ENCODE measurements at regions not wholly inside any gene's neighbourhood (a gene's known extent, or its start where the extent isn't known, plus 50 kb on each side); places are given as distances from the start of the nearest gene placed in this dataset.
"Not testable (repeated sequence)": the region's sequence is repeated elsewhere in the genome, so short reads cannot be mapped to it uniquely, and the experiment has no call there.

- intact Hi-C loops (cut with DNase I), result no loop called here
- H3K4me1 ChIP-seq, result no peaks in the 10 kb centered on the region
- no peak for TF ChIP-seq CTCF (IDR thresholded peaks at IDR 0.05)
- peak in 1 of 2 donors; percentile 25 for DNase-seq (ENCODE audit: low spot score in 2 of 2)
- H3K4me3 ChIP-seq, result no peak overlapping the region
- H3K27ac ChIP-seq, result no peak overlapping the region
- H3K36me3 ChIP-seq, result no peaks in the 10 kb centered on the region
- H3K27me3 ChIP-seq, result no peaks in the 10 kb centered on the region
- H3K9me3 ChIP-seq, result no peaks in the 10 kb centered on the region
These were observed 62.7 kb upstream of the UNC5A start for GRCh38 chr5:176747670-176748072.

- intact Hi-C loops (cut with DNase I), result no loop called here
- Histone ChIP-seq H3K4me1 (no peaks in the 10 kb centered on the region), H3K27me3 (no peaks in the 10 kb centered on the region), H3K27ac (no peak overlapping the region), H3K9me3 (no peaks in the 10 kb centered on the region), H3K36me3 (no peaks in the 10 kb centered on the region), H3K4me3 (no peak overlapping the region)
- TF ChIP-seq CTCF (IDR thresholded peaks at IDR 0.05), result no peak
- DNase-seq (ENCODE audit: low spot score in 2 of 2), result peak in 1 of 2 donors; percentile 33
These were observed 62.0 kb upstream of the UNC5A start for GRCh38 chr5:176748073-176748966.

GRCh38 chr5:176748967-176749935 lies 61.1 kb upstream of the UNC5A start:
- intact Hi-C loops (cut with DNase I), result no loop called here
- DNase-seq (ENCODE audit: low spot score in 2 of 2), result peak in 1 of 2 donors; percentile 43
- no peak for TF ChIP-seq CTCF (IDR thresholded peaks at IDR 0.05)
- no peaks in the 10 kb centered on the region for H3K9me3 ChIP-seq
- no peak overlapping the region for H3K4me3 ChIP-seq
- no peaks in the 10 kb centered on the region for H3K36me3 ChIP-seq
- H3K27ac ChIP-seq, result no peak overlapping the region
- H3K27me3 ChIP-seq, result no peaks in the 10 kb centered on the region
- no peaks in the 10 kb centered on the region for H3K4me1 ChIP-seq

- Histone ChIP-seq H3K27me3 (no peaks in the 10 kb centered on the region), H3K4me1 (no peaks in the 10 kb centered on the region), H3K4me3 (no peak overlapping the region), H3K27ac (no peak overlapping the region), H3K9me3 (no peaks in the 10 kb centered on the region), H3K36me3 (no peaks in the 10 kb centered on the region)
- peak in 1 of 2 donors; percentile 15 for DNase-seq (ENCODE audit: low spot score in 2 of 2)
- intact Hi-C loops (cut with DNase I), result no loop called here
- no peak for TF ChIP-seq CTCF (IDR thresholded peaks at IDR 0.05)
These were observed 60.2 kb upstream of the UNC5A start for GRCh38 chr5:176750144-176750543.

- TF ChIP-seq CTCF (IDR thresholded peaks at IDR 0.05), result no peak
- Histone ChIP-seq H3K4me1 (no peaks in the 10 kb centered on the region), H3K27ac (no peak overlapping the region), H3K9me3 (no peaks in the 10 kb centered on the region), H3K36me3 (no peaks in the 10 kb centered on the region), H3K4me3 (no peak overlapping the region), H3K27me3 (no peaks in the 10 kb centered on the region)
- intact Hi-C loops (cut with DNase I), result no loop called here
- no peak for DNase-seq (ENCODE audit: low spot score in 2 of 2)
These were observed 55.9 kb upstream of the UNC5A start for GRCh38 chr5:176754376-176754973.

- H3K9me3 ChIP-seq; H3K4me1 ChIP-seq; H3K4me3 ChIP-seq; H3K27ac ChIP-seq; H3K36me3 ChIP-seq; H3K27me3 ChIP-seq; intact Hi-C loops (cut with DNase I): not testable (repeated sequence)
- DNase-seq (ENCODE audit: low spot score in 2 of 2), result peak in 1 of 2 donors; percentile 9
These were observed 54.8 kb upstream of the UNC5A start for GRCh38 chr5:176755593-176755992.

GRCh38 chr5:176757569-176757968 lies 52.8 kb upstream of the UNC5A start:
- H3K36me3 ChIP-seq; H3K9me3 ChIP-seq; DNase-seq (ENCODE audit: low spot score in 2 of 2); intact Hi-C loops (cut with DNase I); H3K27me3 ChIP-seq; H3K4me1 ChIP-seq; H3K27ac ChIP-seq; H3K4me3 ChIP-seq: not testable (repeated sequence)
